Nephron progenitor cell (in vitro differentiated cells): ENCODE measurements at regions not wholly inside any gene's neighbourhood (a gene's known extent, or its start where the extent isn't known, plus 50 kb on each side); places are given as distances from the start of the nearest gene placed in this dataset.
"Not testable (repeated sequence)": the region's sequence is repeated elsewhere in the genome, so short reads cannot be mapped to it uniquely, and the experiment has no call there.

Experiments used
- DNase-seq: peaks from one replicate; pipeline ENCODE4 v3.0.0; 2021
- H3K27ac Mint-ChIP-seq: 2 replicates; pipeline ENCODE4 v1.8.0; 2021; ENCODE audit warnings: mild to moderate bottlenecking, moderate library complexity, mixed read lengths
- H3K27me3 Mint-ChIP-seq: 2 replicates; pipeline ENCODE4 v1.8.0; 2021; ENCODE audit warnings: mild to moderate bottlenecking, low read depth, mixed read lengths; ENCODE audit not compliant: poor library complexity
- H3K36me3 Mint-ChIP-seq: 2 replicates; pipeline ENCODE4 v1.8.0; 2021; ENCODE audit warnings: low read depth, mixed read lengths
- H3K4me1 Mint-ChIP-seq: 2 replicates; pipeline ENCODE4 v1.8.0; 2021; ENCODE audit warnings: mixed read lengths
- H3K4me3 Mint-ChIP-seq: 2 replicates; pipeline ENCODE4 v1.8.0; 2021; ENCODE audit warnings: mild to moderate bottlenecking, moderate library complexity, mixed read lengths
- H3K9me3 Mint-ChIP-seq: 2 replicates; pipeline ENCODE4 v1.8.0; 2021; ENCODE audit warnings: mild to moderate bottlenecking, moderate library complexity, mixed read lengths
- CTCF ChIP-seq: fragments of 200-600 bp; sonication (generic); IDR thresholded peaks from 2 replicates; pipeline ENCODE4 v1.5.0; 2021; ENCODE audit warnings: antibody characterized with exemption

- peaks cover 14% of the 10 kb centered on the region for H3K27me3 Mint-ChIP-seq
- H3K9me3 Mint-ChIP-seq = peaks cover 31% of the 10 kb centered on the region
- peaks cover 9% of the 10 kb centered on the region for H3K36me3 Mint-ChIP-seq
- H3K4me1 Mint-ChIP-seq = no peaks in the 10 kb centered on the region
- no peak overlapping the region for H3K4me3 Mint-ChIP-seq
- no peak overlapping the region for H3K27ac Mint-ChIP-seq
- no peak for DNase-seq
- no peak for TF ChIP-seq CTCF
Measured at GRCh38 chr4:75179510-75179909, 246.6 kb downstream of the PARM1 start.

- Mint-ChIP-seq H3K4me1 (peaks cover 10% of the 10 kb centered on the region), H3K9me3 (no peaks in the 10 kb centered on the region), H3K27ac (no peak overlapping the region), H3K27me3 (peaks cover 2% of the 10 kb centered on the region), H3K4me3 (no peak overlapping the region), H3K36me3 (no peaks in the 10 kb centered on the region)
- no peak for DNase-seq
- no peak for TF ChIP-seq CTCF
Measured at GRCh38 chr4:75172551-75172950, 239.6 kb downstream of the PARM1 start.

- Mint-ChIP-seq H3K27me3 (peaks cover 6% of the 10 kb centered on the region), H3K27ac (peak overlapping the region; percentile 70), H3K4me1 (peaks cover 10% of the 10 kb centered on the region), H3K4me3 (no peak overlapping the region), H3K36me3 (no peaks in the 10 kb centered on the region), H3K9me3 (peaks cover 22% of the 10 kb centered on the region)
- TF ChIP-seq CTCF = no peak
- no peak for DNase-seq
Measured at GRCh38 chr4:75169427-75169826, 236.5 kb downstream of the PARM1 start.

- Mint-ChIP-seq H3K4me3 (no peak overlapping the region), H3K27ac (no peak overlapping the region), H3K36me3 (no peaks in the 10 kb centered on the region), H3K9me3 (peaks cover 22% of the 10 kb centered on the region), H3K4me1 (peaks cover 10% of the 10 kb centered on the region), H3K27me3 (peaks cover 6% of the 10 kb centered on the region)
- TF ChIP-seq CTCF = no peak
- no peak for DNase-seq
Measured at GRCh38 chr4:75169020-75169419, 236.1 kb downstream of the PARM1 start.

GRCh38 chr4:75168548-75168947 is 235.6 kb downstream of the PARM1 start:
- Mint-ChIP-seq H3K4me1 (peaks cover 10% of the 10 kb centered on the region), H3K4me3 (no peak overlapping the region), H3K27me3 (peaks cover 6% of the 10 kb centered on the region), H3K27ac (no peak overlapping the region), H3K9me3 (peaks cover 22% of the 10 kb centered on the region), H3K36me3 (no peaks in the 10 kb centered on the region)
- TF ChIP-seq CTCF = no peak
- DNase-seq = no peak

GRCh38 chr4:75165100-75165499 is 232.2 kb downstream of the PARM1 start:
- not testable (repeated sequence) for H3K27ac Mint-ChIP-seq, DNase-seq, H3K27me3 Mint-ChIP-seq, H3K36me3 Mint-ChIP-seq, H3K4me3 Mint-ChIP-seq
- H3K4me1 Mint-ChIP-seq = peaks cover 18% of the 10 kb centered on the region
- H3K9me3 Mint-ChIP-seq = peaks cover 22% of the 10 kb centered on the region
